GM10248 (cell line): ENCODE measurements at regions not wholly inside any gene's neighbourhood (a gene's known extent, or its start where the extent isn't known, plus 50 kb on each side); places are given as distances from the start of the nearest gene placed in this dataset.

Experiments used
- CTCF ChIA-PET: fragments of 300-600 bp; sonication (Branson Sonifier 250); formaldehyde crosslinking; extraction: SDS; loops from one replicate; lab custom pipeline; 2021; ENCODE audit warnings: antibody characterized with exemption; lab: Yijun Ruan, JAX
- POLR2A ChIA-PET: fragments of 350-650 bp; sonication (Branson Sonifier 250); formaldehyde crosslinking; extraction: SDS; loops from one replicate; lab custom pipeline; 2020; ENCODE audit warnings: antibody characterized with exemption; lab: Yijun Ruan, JAX
- DNase-seq: peaks from one replicate; pipeline ENCODE4 v3.0.0; 2012; ENCODE audit errors: extremely low spot score
- CTCF ChIP-seq: IDR thresholded peaks from 2 replicates; pipeline ENCODE4 v1.5.1; 2012; ENCODE audit warnings: mild to moderate bottlenecking, low read depth; ENCODE audit errors: extremely low read depth, missing control alignments, control extremely low read depth

GRCh38 chr3:159513444-159513843 is 475.2 kb upstream of the IL12A start:
- ChIA-PET CTCF (interaction anchor here (1.0 kb wide), 1 partner anchor 9 kb away, joined by 3 read pairs; no protein-coding TSS in a partner anchor), POLR2A (no interaction called here)
- no peak for DNase-seq
- no peak for TF ChIP-seq CTCF

GRCh38 chr3:159513867-159514380 is 474.7 kb upstream of the IL12A start:
- DNase-seq, result no peak
- TF ChIP-seq CTCF, result no peak
- ChIA-PET POLR2A (no interaction called here), CTCF (interaction anchor here (1.0 kb wide), 1 partner anchor 9 kb away, joined by 3 read pairs; no protein-coding TSS in a partner anchor)

GRCh38 chr3:159517105-159517504 is 471.5 kb upstream of the IL12A start:
- TF ChIP-seq CTCF, result no peak
- ChIA-PET POLR2A (no interaction called here), CTCF (no interaction called here)
- DNase-seq, result no peak

GRCh38 chr3:159520638-159521037 is 468.0 kb upstream of the IL12A start:
- no peak for TF ChIP-seq CTCF
- ChIA-PET CTCF (interaction anchor here (1.4 kb wide), 1 partner anchor 34 kb away, joined by 3 read pairs; no protein-coding TSS in a partner anchor), POLR2A (no interaction called here)
- no peak for DNase-seq

GRCh38 chr3:159522276-159522675 is 466.4 kb upstream of the IL12A start:
- CTCF ChIA-PET, result no interaction called here
- TF ChIP-seq CTCF, result no peak
- DNase-seq, result no peak
- POLR2A ChIA-PET, result no interaction called here

- ChIA-PET CTCF (interaction anchor here (1.5 kb wide), 1 partner anchor 30 kb away, joined by 4 read pairs; no protein-coding TSS in a partner anchor), POLR2A (no interaction called here)
- no peak for TF ChIP-seq CTCF
- DNase-seq, result no peak
These were observed 460.3 kb upstream of the IL12A start for GRCh38 chr3:159528251-159528895.
